HG02571 (cell line): ENCODE measurements at regions not wholly inside any gene's neighbourhood (a gene's known extent, or its start where the extent isn't known, plus 50 kb on each side); places are given as distances from the start of the nearest gene placed in this dataset.

Experiments used
- ATAC-seq: cut with Tn5 transposase; IDR thresholded peaks from one replicate; pipeline ENCODE4 v1.9.1; 2021; ENCODE audit warnings: mild to moderate bottlenecking, moderate library complexity; ENCODE audit not compliant: unreplicated experiment

GRCh38 chr3:104635872-104636580, 730.7 kb upstream of the ALCAM start:
- no peak for ATAC-seq

GRCh38 chr3:104642827-104643226, 723.9 kb upstream of the ALCAM start:
- ATAC-seq: no peak

- ATAC-seq: no peak
Observed at GRCh38 chr3:104646196-104646595, 720.5 kb upstream of the ALCAM start.

GRCh38 chr3:104648823-104649222, 717.9 kb upstream of the ALCAM start:
- ATAC-seq: no peak

GRCh38 chr3:104669083-104669482, 697.6 kb upstream of the ALCAM start:
- no peak for ATAC-seq

- no peak for ATAC-seq
Observed at GRCh38 chr3:104672331-104672730, 694.4 kb upstream of the ALCAM start.

GRCh38 chr3:104673981-104674380, 692.7 kb upstream of the ALCAM start:
- ATAC-seq: no peak

GRCh38 chr3:104676241-104676640, 690.5 kb upstream of the ALCAM start:
- no peak for ATAC-seq

GRCh38 chr3:104677932-104678331, 688.8 kb upstream of the ALCAM start:
- no peak for ATAC-seq

GRCh38 chr3:104685492-104685891, 681.2 kb upstream of the ALCAM start:
- no peak for ATAC-seq

GRCh38 chr3:104687362-104687761, 679.3 kb upstream of the ALCAM start:
- ATAC-seq: no peak

- ATAC-seq: no peak
Observed at GRCh38 chr3:104696470-104696869, 670.2 kb upstream of the ALCAM start.

GRCh38 chr3:104711406-104711805, 655.3 kb upstream of the ALCAM start:
- no peak for ATAC-seq

GRCh38 chr3:104715972-104716371, 650.7 kb upstream of the ALCAM start:
- ATAC-seq: no peak

- ATAC-seq: peak; percentile 33
Observed at GRCh38 chr3:104717828-104718196, 648.9 kb upstream of the ALCAM start.

- ATAC-seq: no peak
Observed at GRCh38 chr3:104723000-104723399, 643.7 kb upstream of the ALCAM start.

- ATAC-seq: no peak
Observed at GRCh38 chr3:104731074-104731473, 635.6 kb upstream of the ALCAM start.

GRCh38 chr3:104734627-104735026, 632.1 kb upstream of the ALCAM start:
- ATAC-seq: no peak

GRCh38 chr3:104735691-104736090, 631.0 kb upstream of the ALCAM start:
- no peak for ATAC-seq

GRCh38 chr3:104738271-104738670, 628.4 kb upstream of the ALCAM start:
- ATAC-seq: no peak

- ATAC-seq: no peak
Observed at GRCh38 chr3:104740874-104741379, 625.8 kb upstream of the ALCAM start.

GRCh38 chr3:104742044-104742443, 624.7 kb upstream of the ALCAM start:
- no peak for ATAC-seq

- no peak for ATAC-seq
Observed at GRCh38 chr3:104745313-104745712, 621.4 kb upstream of the ALCAM start.
